H1 (cell line): ENCODE measurements at regions not wholly inside any gene's neighbourhood (a gene's known extent, or its start where the extent isn't known, plus 50 kb on each side); places are given as distances from the start of the nearest gene placed in this dataset.

ENCODE experiments used
- CTCF ChIA-PET: fragments of 300-600 bp; sonication (Branson Sonifier 250); formaldehyde crosslinking; loops from one replicate; lab custom pipeline; 2021; ENCODE audit not compliant: partially characterized antibody; lab: Charles Lee
- POLR2A ChIA-PET: fragments of 300-600 bp; sonication (Branson Sonifier 250); formaldehyde crosslinking; loops from one replicate; lab custom pipeline; 2021; ENCODE audit warnings: inconsistent platforms; ENCODE audit not compliant: partially characterized antibody; lab: Charles Lee
- DNase-seq, 2 experiments: peaks; one replicate each; pipeline versions ENCODE4 v3.0.0 to v3.0.0-alpha.2; 2010 to 2022; ENCODE audit warnings: low spot score in 2 of 2, low read depth in 1 of 2, mixed read lengths in 1 of 2
- FAIRE-seq: peaks from 2 replicates; lab custom pipeline; 2011; peaks lifted over from hg19 to GRCh38; lab: Jason Lieb, UNC
- H2AFZ ChIP-seq: 2 replicates; pipeline ENCODE4 v1.8.1; 2012; ENCODE audit warnings: low read length, inconsistent platforms
- H2AK5ac ChIP-seq: 2 replicates; pipeline ENCODE4 v1.6.1; 2013; ENCODE audit warnings: low read depth, low read length
- H2BK120ac ChIP-seq: replicated peaks from 2 replicates; pipeline ENCODE3; 2013; ENCODE audit warnings: low read depth, low read length, inconsistent platforms
- H2BK12ac ChIP-seq: 2 replicates; pipeline ENCODE4 v1.6.1; 2013; ENCODE audit warnings: low read depth, low read length
- H2BK15ac ChIP-seq: 2 replicates; pipeline ENCODE4 v1.6.1; 2013; ENCODE audit warnings: low read length
- H2BK20ac ChIP-seq: 2 replicates; pipeline ENCODE4 v1.6.1; 2013; ENCODE audit warnings: low read length
- H2BK5ac ChIP-seq: 2 replicates; pipeline ENCODE4 v1.6.1; 2013; ENCODE audit warnings: low read depth, low read length
- H3K14ac ChIP-seq: 2 replicates; pipeline ENCODE4 v1.6.1; 2013; ENCODE audit warnings: inconsistent platforms; ENCODE audit not compliant: insufficient read length
- H3K18ac ChIP-seq: 2 replicates; pipeline ENCODE4 v1.6.1; 2013; ENCODE audit warnings: low read length; ENCODE audit errors: extremely low read depth
- H3K23ac ChIP-seq: 2 replicates; pipeline ENCODE4 v1.6.1; 2013; ENCODE audit warnings: inconsistent platforms; ENCODE audit not compliant: insufficient read length
- H3K23me2 ChIP-seq: 2 replicates; pipeline ENCODE4 v1.6.1; 2013; ENCODE audit warnings: low read depth, low read length
- H3K27ac ChIP-seq: 2 replicates; pipeline ENCODE4 v1.6.1; 2011; ENCODE audit warnings: low read depth, low read length, inconsistent platforms
- H3K27me3 ChIP-seq, 4 experiments: replicated peaks in 1 of 4; 1 replicate in 1 of 4; 2 replicates in 3 of 4; pipeline versions ENCODE4 v1.6.1 to v1.8.1; 2011 to 2013; ENCODE audit warnings: low read length in 3 of 4, mild to moderate bottlenecking in 3 of 4, inconsistent platforms in 2 of 4, mixed read lengths in 2 of 4, moderate library complexity in 1 of 4; ENCODE audit not compliant: control insufficient read depth in 3 of 4, insufficient read depth in 3 of 4; ENCODE audit errors: extremely low read depth in 1 of 4
- H3K36me3 ChIP-seq, 4 experiments: 2 replicates each; pipeline versions ENCODE4 v1.6.1 to v1.8.1; 2011 to 2013; ENCODE audit warnings: mild to moderate bottlenecking in 4 of 4, low read length in 3 of 4, moderate library complexity in 2 of 4, control low read depth in 1 of 4, inconsistent platforms in 1 of 4; ENCODE audit not compliant: insufficient read depth in 4 of 4, control insufficient read depth in 2 of 4
- H3K4ac ChIP-seq: replicated peaks from 2 replicates; pipeline ENCODE3; 2013; ENCODE audit warnings: low read length, low read depth, mixed read lengths, inconsistent platforms; ENCODE audit not compliant: insufficient read length
- H3K4me1 ChIP-seq, 4 experiments: replicated peaks in 1 of 4; 1 replicate in 1 of 4; 2 replicates in 3 of 4; pipeline versions ENCODE4 v1.6.1 to v1.8.1; 2011 to 2013; ENCODE audit warnings: low read length in 3 of 4, inconsistent platforms in 2 of 4, mixed read lengths in 1 of 4; ENCODE audit not compliant: insufficient read depth in 4 of 4, control insufficient read depth in 3 of 4
- H3K4me2 ChIP-seq, 2 experiments: 2 replicates each; pipeline versions ENCODE4 v1.6.1 to v1.8.1; 2011 to 2013; ENCODE audit warnings: low read depth in 2 of 2, low read length in 2 of 2, control low read depth in 1 of 2, inconsistent platforms in 1 of 2, mild to moderate bottlenecking in 1 of 2; ENCODE audit not compliant: insufficient read depth in 1 of 2
- H3K4me3 ChIP-seq, 4 experiments: fragments of 200-600, 300-600 bp in 1 of 4; sonication (generic), shearing (Covaris generic), sonication (Bioruptor Twin) in 1 of 4; 2 replicates each; pipeline versions ENCODE4 v1.5.1 to v1.8.1; 2011 to 2016; ENCODE audit warnings: low read length in 4 of 4, low read depth in 3 of 4, control low read depth in 2 of 4, inconsistent platforms in 2 of 4, mild to moderate bottlenecking in 2 of 4, mixed read lengths in 1 of 4, moderate library complexity in 1 of 4; ENCODE audit not compliant: insufficient read depth in 2 of 4; ENCODE audit errors: extremely low read depth in 1 of 4
- H3K56ac ChIP-seq: replicated peaks from 2 replicates; pipeline ENCODE3; 2013; ENCODE audit warnings: low read depth, mild to moderate bottlenecking, mixed read lengths, low read length, inconsistent platforms; ENCODE audit not compliant: insufficient read length
- H3K79me1 ChIP-seq: 2 replicates; pipeline ENCODE4 v1.6.1; 2013; ENCODE audit warnings: low read depth, low read length, control low read depth
- H3K79me2 ChIP-seq, 2 experiments: 2 replicates each; pipeline versions ENCODE4 v1.6.1 to v1.8.1; 2012 to 2013; ENCODE audit warnings: low read length in 2 of 2, mild to moderate bottlenecking in 2 of 2, inconsistent platforms in 1 of 2; ENCODE audit not compliant: insufficient read depth in 2 of 2, control insufficient read depth in 1 of 2
- H3K9ac ChIP-seq, 4 experiments: replicated peaks in 1 of 4; 1 replicate in 1 of 4; 2 replicates in 3 of 4; pipeline versions ENCODE4 v1.6.1 to v1.8.1; 2011 to 2013; ENCODE audit warnings: low read depth in 3 of 4, low read length in 3 of 4, control low read depth in 2 of 4, mild to moderate bottlenecking in 2 of 4, moderate library complexity in 2 of 4, inconsistent platforms in 1 of 4; ENCODE audit errors: extremely low read depth in 1 of 4
- H3K9me3 ChIP-seq, 2 experiments: 2 replicates each; pipeline versions ENCODE4 v1.6.1 to v1.8.1; 2012 to 2013; ENCODE audit warnings: mild to moderate bottlenecking in 2 of 2, moderate library complexity in 2 of 2, control low read depth in 1 of 2, inconsistent platforms in 1 of 2, low read depth in 1 of 2, low read length in 1 of 2, mixed read lengths in 1 of 2; ENCODE audit not compliant: insufficient read depth in 2 of 2
- H4K20me1 ChIP-seq, 2 experiments: replicated peaks in 1 of 2; 2 replicates each; pipeline versions ENCODE3 to v1.8.1; 2011 to 2013; ENCODE audit warnings: inconsistent platforms in 2 of 2, low read length in 2 of 2, mild to moderate bottlenecking in 1 of 2; ENCODE audit not compliant: insufficient read depth in 2 of 2, control insufficient read depth in 1 of 2
- H4K5ac ChIP-seq: 2 replicates; pipeline ENCODE4 v1.6.1; 2013; ENCODE audit warnings: low read length, low read depth, mixed read lengths, inconsistent platforms; ENCODE audit not compliant: insufficient read length
- H4K8ac ChIP-seq: 2 replicates; pipeline ENCODE4 v1.8.0; 2013; ENCODE audit warnings: mild to moderate bottlenecking, moderate library complexity, low read length, inconsistent platforms; ENCODE audit not compliant: insufficient read depth; ENCODE audit errors: extremely low read depth
- H4K91ac ChIP-seq: replicated peaks from 2 replicates; pipeline ENCODE3; 2013; ENCODE audit warnings: low read length, mixed read lengths, inconsistent platforms; ENCODE audit not compliant: insufficient read length
- TAF1 ChIP-seq: IDR thresholded peaks from 2 replicates; pipeline ENCODE4 v1.6.1; 2011; ENCODE audit warnings: mild to moderate bottlenecking, low read depth, low read length
- whole genome bisulfite sequencing, 2 experiments: shearing (Covaris generic) in 1 of 2; methylation state at CpG; one replicate each; pipeline versions ENCODE4 v1.1.6 to v1.1.7; 2013 to 2015; ENCODE audit warnings: low lambda C conversion rate in 2 of 2, mixed read lengths in 2 of 2, inconsistent platforms in 1 of 2, low coverage in 1 of 2, missing lambda C conversion rate in 1 of 2; ENCODE audit not compliant: insufficient replicate concordance in 2 of 2, insufficient coverage in 1 of 2, insufficient read length in 1 of 2; ENCODE audit errors: extremely low coverage in 1 of 2, missing lambda C conversion rate in 1 of 2; 5-methylcytosine and 5-hydroxymethylcytosine counted together

- H4K5ac ChIP-seq, result no peak overlapping the region
- H2BK20ac ChIP-seq, result no peak overlapping the region
- DNase-seq, result no peak
- H3K4me3 ChIP-seq, result no peak overlapping the region
- WGBS, 2 experiments, result 84% methylated on average over 9 of the region's 9 CpGs; no CpG with 5 or more reads in 1 of the 2 experiments
- no peak overlapping the region for H3K23ac ChIP-seq
- no peak overlapping the region for H4K8ac ChIP-seq
- H3K14ac ChIP-seq, result no peak overlapping the region
- H3K79me1 ChIP-seq, result no peaks in the 10 kb centered on the region
- H3K27me3 ChIP-seq, result no peaks in the 10 kb centered on the region
- H3K4me2 ChIP-seq, result no peak overlapping the region
- H2BK5ac ChIP-seq, result no peak overlapping the region
- H2AK5ac ChIP-seq, result no peak overlapping the region
- no peaks in the 10 kb centered on the region for H3K4me1 ChIP-seq
- no peak overlapping the region for H2BK15ac ChIP-seq
- H2AFZ ChIP-seq, result no peak overlapping the region
- no peaks in the 10 kb centered on the region for H3K79me2 ChIP-seq
- no peak for TF ChIP-seq TAF1
- TF ChIP-seq, all 59 proteins: peak for 0
- H2BK120ac ChIP-seq, result no peak overlapping the region
- no peak for FAIRE-seq
- ChIA-PET CTCF (interaction anchor here (0.6 kb wide), 1 partner anchor 15 kb away, joined by 3 read pairs; no protein-coding TSS in a partner anchor), POLR2A (no interaction called here)
- no peak overlapping the region for H4K91ac ChIP-seq
- no peak overlapping the region for H3K9ac ChIP-seq
- peaks cover 74 to 78% of the 10 kb centered on the region in 2 experiments for H3K9me3 ChIP-seq
- H3K18ac ChIP-seq, result no peak overlapping the region
- no peaks in the 10 kb centered on the region for H3K23me2 ChIP-seq
- H3K4ac ChIP-seq, result no peak overlapping the region
- H4K20me1 ChIP-seq, result no peaks in the 10 kb centered on the region
- no peak overlapping the region for H2BK12ac ChIP-seq
- no peak overlapping the region for H3K27ac ChIP-seq
- no peak overlapping the region for H3K56ac ChIP-seq
- H3K36me3 ChIP-seq, result no peaks in the 10 kb centered on the region
Measured at GRCh38 chr22:47534804-47535410, 772.5 kb downstream of the TBC1D22A start.
